RWPE2 (cell line): ENCODE measurements at regions not wholly inside any gene's neighbourhood (a gene's known extent, or its start where the extent isn't known, plus 50 kb on each side); places are given as distances from the start of the nearest gene placed in this dataset.

Source experiments
- ATAC-seq: fragments of 200-7000 bp; cut with Tn5 transposase; 3 replicates; pipeline ENCODE4 v1.9.1; 2021; ENCODE audit warnings: low read depth
- DNase-seq: peaks from one replicate; pipeline ENCODE4 v3.0.0-alpha.2; 2020; ENCODE audit warnings: low spot score
- H3K27ac ChIP-seq: fragments of 450-650 bp; 2 replicates; pipeline ENCODE4 v1.5.1; 2017; ENCODE audit warnings: mild to moderate bottlenecking; ENCODE audit not compliant: poor library complexity, severe bottlenecking
- H3K27me3 ChIP-seq: fragments of 250-450 bp; sonication (Bioruptor Pico); 2 replicates; pipeline ENCODE4 v1.5.1; 2021; ENCODE audit warnings: mild to moderate bottlenecking, moderate library complexity; ENCODE audit not compliant: insufficient read depth, poor library complexity, severe bottlenecking
- H3K36me3 ChIP-seq: fragments of 250-450 bp; sonication (Bioruptor Pico); 2 replicates; pipeline ENCODE4 v1.5.1; 2020; ENCODE audit warnings: low read depth, mild to moderate bottlenecking, moderate library complexity
- H3K4me1 ChIP-seq: fragments of 250-450 bp; sonication (Bioruptor Pico); 2 replicates; pipeline ENCODE4 v1.5.1; 2021; ENCODE audit warnings: mild to moderate bottlenecking, moderate library complexity; ENCODE audit not compliant: insufficient read depth, poor library complexity, severe bottlenecking
- H3K4me3 ChIP-seq: fragments of 250-450 bp; sonication (Bioruptor Pico); 2 replicates; pipeline ENCODE4 v1.5.1; 2021; ENCODE audit warnings: mild to moderate bottlenecking, moderate library complexity; ENCODE audit not compliant: severe bottlenecking
- H3K9me3 ChIP-seq: fragments of 250-450 bp; sonication (Bioruptor Pico); 2 replicates; pipeline ENCODE4 v1.5.1; 2021; ENCODE audit warnings: mild to moderate bottlenecking, moderate library complexity; ENCODE audit not compliant: severe bottlenecking
- CTCF ChIP-seq: fragments of 450-650 bp; IDR thresholded peaks from one replicate; pipeline ENCODE4 v1.5.1; 2017; ENCODE audit warnings: mild to moderate bottlenecking, moderate library complexity; ENCODE audit not compliant: poor library complexity, severe bottlenecking

GRCh38 chr9:109913461-109913810 is 133.4 kb downstream of the PALM2AKAP2 start:
- Histone ChIP-seq H3K27me3 (no peaks in the 10 kb centered on the region), H3K36me3 (no peaks in the 10 kb centered on the region), H3K4me1 (peaks cover 36% of the 10 kb centered on the region), H3K4me3 (no peak overlapping the region), H3K9me3 (no peaks in the 10 kb centered on the region), H3K27ac (peak overlapping the region; percentile 94)
- ATAC-seq (no peak), DNase-seq (no peak)
- no peak for TF ChIP-seq CTCF

DNA sequence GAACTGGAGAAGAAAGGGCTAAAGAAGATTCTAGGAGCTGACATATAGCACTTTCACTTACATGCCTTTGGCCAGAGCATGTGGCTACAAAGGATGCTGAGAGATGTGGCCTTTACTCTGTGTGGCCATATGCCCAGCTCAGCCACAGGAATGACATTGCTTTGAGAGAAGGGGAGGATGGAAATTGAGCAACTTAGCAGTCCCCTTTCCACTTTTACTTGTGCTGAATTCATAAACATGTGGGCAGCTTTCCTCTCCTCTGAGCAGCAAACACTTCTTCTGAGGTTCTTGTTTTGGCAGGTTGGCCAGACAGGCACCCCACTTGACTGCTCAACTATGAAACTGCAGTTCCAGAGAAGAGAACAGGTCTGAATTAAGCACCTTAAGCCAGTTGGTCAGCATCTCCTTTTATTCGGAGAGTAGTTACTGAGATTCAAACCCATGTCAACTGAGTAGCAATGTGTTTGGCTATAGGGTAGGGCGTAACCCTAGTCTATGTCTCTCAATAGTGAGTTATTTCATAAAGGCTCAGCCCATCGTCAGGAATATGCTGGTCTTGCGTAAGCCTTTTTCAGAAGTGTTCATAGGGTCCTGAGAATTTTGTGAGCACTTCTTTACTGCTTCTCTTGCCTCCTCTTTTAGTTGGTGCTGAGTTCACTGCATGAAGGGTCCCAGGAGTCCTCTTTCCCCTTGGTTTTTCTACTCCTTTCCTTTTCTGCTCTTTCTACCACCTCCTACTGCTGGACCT is 134.5 kb downstream of the PALM2AKAP2 start:
- DNase-seq (no peak), ATAC-seq (no peak)
- peaks cover 36% of the 10 kb centered on the region for H3K4me1 ChIP-seq
- no peaks in the 10 kb centered on the region for H3K27me3 ChIP-seq
- H3K36me3 ChIP-seq = no peaks in the 10 kb centered on the region
- H3K4me3 ChIP-seq = no peak overlapping the region
- no peak overlapping the region for H3K27ac ChIP-seq
- H3K9me3 ChIP-seq = no peaks in the 10 kb centered on the region
- TF ChIP-seq CTCF = no peak

GRCh38 chr9:109916316-109916715 is 136.3 kb downstream of the PALM2AKAP2 start:
- H3K36me3 ChIP-seq = no peaks in the 10 kb centered on the region
- no peaks in the 10 kb centered on the region for H3K27me3 ChIP-seq
- H3K4me1 ChIP-seq = peaks cover 21% of the 10 kb centered on the region
- no peak overlapping the region for H3K4me3 ChIP-seq
- ATAC-seq (no peak), DNase-seq (no peak)
- no peaks in the 10 kb centered on the region for H3K9me3 ChIP-seq
- TF ChIP-seq CTCF = no peak
- H3K27ac ChIP-seq = no peak overlapping the region

- Histone ChIP-seq H3K4me1 (no peaks in the 10 kb centered on the region), H3K9me3 (no peaks in the 10 kb centered on the region), H3K36me3 (no peaks in the 10 kb centered on the region), H3K27ac (no peak overlapping the region), H3K27me3 (no peaks in the 10 kb centered on the region), H3K4me3 (no peak overlapping the region)
- peak; percentile 27; the same call in 1 of the 3 replicates for ATAC-seq
- TF ChIP-seq CTCF = no peak
- DNase-seq = no peak
Observed at GRCh38 chr9:109918339-109919163, 138.6 kb downstream of the PALM2AKAP2 start.
